MCF 10A (cell line): ENCODE measurements at regions not wholly inside any gene's neighbourhood (a gene's known extent, or its start where the extent isn't known, plus 50 kb on each side); places are given as distances from the start of the nearest gene placed in this dataset.

Experiments
- BruUV-seq: library from RNA; stranded (reverse); fragments of 400-500 nt; replicated peaks from 2 replicates; lab custom pipeline; 2021; lab: Mats Ljungman, UMichigan
- CTCF ChIA-PET: fragments of 300-600 bp; sonication (Branson Sonifier 250); formaldehyde crosslinking; extraction: SDS; loops from one replicate; lab custom pipeline; 2021; ENCODE audit warnings: antibody characterized with exemption, inconsistent platforms; lab: Yijun Ruan, JAX
- POLR2A ChIA-PET: fragments of 300-600, 350-650 bp; sonication (Branson Sonifier 250); formaldehyde crosslinking; extraction: SDS; loops from one replicate; lab custom pipeline; 2020; ENCODE audit warnings: antibody characterized with exemption, inconsistent platforms; lab: Yijun Ruan, JAX
- DNase-seq: peaks from one replicate; pipeline ENCODE4 v3.0.0-alpha.2; 2018; ENCODE audit not compliant: unreplicated experiment
- H3K27ac Mint-ChIP-seq: one replicate; pipeline ENCODE4 v1.8.0; 2022; ENCODE audit warnings: mild to moderate bottlenecking, low read depth, mixed read lengths; ENCODE audit not compliant: unreplicated experiment
- H3K27me3 Mint-ChIP-seq: one replicate; pipeline ENCODE4 v1.8.0; 2022; ENCODE audit warnings: mixed read lengths; ENCODE audit not compliant: insufficient read depth, unreplicated experiment
- H3K36me3 Mint-ChIP-seq: one replicate; pipeline ENCODE4 v1.8.0; 2022; ENCODE audit warnings: mild to moderate bottlenecking, moderate library complexity, mixed read lengths; ENCODE audit not compliant: insufficient read depth, unreplicated experiment
- H3K4me1 Mint-ChIP-seq: one replicate; pipeline ENCODE4 v1.8.0; 2022; ENCODE audit warnings: mixed read lengths; ENCODE audit not compliant: insufficient read depth, unreplicated experiment
- H3K4me3 Mint-ChIP-seq: one replicate; pipeline ENCODE4 v1.8.0; 2022; ENCODE audit warnings: mild to moderate bottlenecking, moderate library complexity, mixed read lengths; ENCODE audit not compliant: unreplicated experiment
- H3K9me3 Mint-ChIP-seq: one replicate; pipeline ENCODE4 v1.8.0; 2022; ENCODE audit warnings: mixed read lengths; ENCODE audit not compliant: unreplicated experiment
- CTCF ChIP-seq: fragments of 200-600 bp; IDR thresholded peaks from one replicate; pipeline ENCODE4 v1.8.0; 2022; ENCODE audit warnings: antibody characterized with exemption, mild to moderate bottlenecking; ENCODE audit not compliant: unreplicated experiment
- intact Hi-C: fragments of 100-400 bp; cut with micrococcal nuclease; formaldehyde crosslinking; loops from 2 replicates; pipeline ENCODE4 v1.14.1; 2022

DNA sequence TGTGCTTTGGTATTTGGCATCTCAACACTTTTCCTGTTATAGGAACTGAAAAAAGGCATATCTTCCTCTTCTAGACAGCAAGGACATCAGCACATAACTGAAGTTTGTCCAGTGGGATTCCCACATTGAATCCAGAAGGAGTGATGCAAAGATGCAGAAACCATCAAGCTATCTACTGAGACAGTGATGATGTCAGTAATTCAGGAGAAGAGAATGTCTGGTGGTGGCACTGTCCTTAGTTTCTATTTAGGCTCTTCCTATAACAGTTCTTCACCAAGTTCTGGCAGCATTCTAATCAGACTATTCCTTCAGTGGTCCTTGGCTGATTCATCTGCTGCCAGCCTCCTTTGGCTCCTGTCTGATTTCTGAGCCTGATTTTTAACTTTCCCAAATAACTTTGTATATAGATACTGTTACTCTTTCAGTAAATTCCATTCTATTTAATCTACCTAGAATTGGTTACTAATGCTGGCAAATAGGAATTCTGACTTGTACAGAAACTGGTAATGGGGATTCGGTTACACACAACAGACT, 56.6 kb upstream of the AGPS start:
- intact Hi-C loops = loop anchor here (1.0 to 10.0 kb wide), 8 partner anchors 39 to 681 kb away; a partner anchor contains a TSS
- no peak overlapping the region for H3K4me3 Mint-ChIP-seq
- ChIA-PET POLR2A (interaction anchor here (0.6 to 4.5 kb wide), 10 partner anchors 14 to 389 kb away, joined by 3 to 52 read pairs (median 5); partner anchors contain the start of gene AGPS), CTCF (interaction anchor here (0.6 to 9.6 kb wide), 35 partner anchors 8 to 470 kb away, joined by 3 to 201 read pairs (median 4); partner anchors contain the start of gene AGPS)
- no peak for TF ChIP-seq CTCF
- BruUV-seq = no TSS peak
- H3K4me1 Mint-ChIP-seq = peaks cover 16% of the 10 kb centered on the region
- no peak for DNase-seq
- peak overlapping the region; percentile 54 for H3K27ac Mint-ChIP-seq
- peaks cover 13% of the 10 kb centered on the region for H3K36me3 Mint-ChIP-seq
- no peaks in the 10 kb centered on the region for H3K9me3 Mint-ChIP-seq
- H3K27me3 Mint-ChIP-seq = no peaks in the 10 kb centered on the region

- peaks cover 8% of the 10 kb centered on the region for H3K4me1 Mint-ChIP-seq
- H3K36me3 Mint-ChIP-seq = peaks cover 4% of the 10 kb centered on the region
- POLR2A ChIA-PET = interaction anchor here (0.7 to 1.6 kb wide), 9 partner anchors 12 to 173 kb away, joined by 3 to 5 read pairs (median 4); partner anchors contain the start of gene AGPS
- CTCF ChIA-PET = interaction anchor here (0.7 to 9.6 kb wide), 8 partner anchors 11 to 821 kb away, joined by 3 to 201 read pairs (median 3); no protein-coding TSS in a partner anchor
- TSS peak; percentile 37 for BruUV-seq
- no peak for TF ChIP-seq CTCF
- peak overlapping the region; percentile 88 for H3K27ac Mint-ChIP-seq
- no peaks in the 10 kb centered on the region for H3K9me3 Mint-ChIP-seq
- intact Hi-C loops = loop anchor here (5.0 to 10.0 kb wide), 3 partner anchors 41 to 683 kb away; a partner anchor contains a TSS
- peak; percentile 56 for DNase-seq
- no peaks in the 10 kb centered on the region for H3K27me3 Mint-ChIP-seq
- H3K4me3 Mint-ChIP-seq = no peak overlapping the region
These were observed 54.3 kb upstream of the AGPS start for GRCh38 chr2:177338177-177338721.

DNA sequence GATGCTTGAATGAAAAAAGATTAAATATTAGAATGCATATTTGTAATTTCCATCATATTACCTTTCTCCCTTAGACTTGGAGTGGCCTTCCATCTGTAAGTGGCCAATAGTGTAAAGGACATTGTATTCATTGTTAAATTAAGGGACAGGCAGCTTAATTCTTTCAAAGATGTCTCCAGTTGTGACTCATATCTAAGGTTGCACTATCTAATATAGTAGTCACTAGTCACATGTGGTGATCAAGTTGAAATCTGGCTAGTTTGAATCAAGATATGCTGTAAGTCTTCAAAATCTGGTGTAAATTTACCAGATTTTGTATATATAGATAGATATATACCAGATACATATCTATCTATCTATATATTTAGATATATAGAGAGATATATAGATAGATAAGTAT, 52.4 kb upstream of the AGPS start:
- intact Hi-C loops = no loop called here
- TF ChIP-seq CTCF = no peak
- CTCF ChIA-PET = interaction anchor here (2.0 to 9.6 kb wide), 2 partner anchors 9 to 76 kb away, joined by 6 to 201 read pairs; no protein-coding TSS in a partner anchor

DNA sequence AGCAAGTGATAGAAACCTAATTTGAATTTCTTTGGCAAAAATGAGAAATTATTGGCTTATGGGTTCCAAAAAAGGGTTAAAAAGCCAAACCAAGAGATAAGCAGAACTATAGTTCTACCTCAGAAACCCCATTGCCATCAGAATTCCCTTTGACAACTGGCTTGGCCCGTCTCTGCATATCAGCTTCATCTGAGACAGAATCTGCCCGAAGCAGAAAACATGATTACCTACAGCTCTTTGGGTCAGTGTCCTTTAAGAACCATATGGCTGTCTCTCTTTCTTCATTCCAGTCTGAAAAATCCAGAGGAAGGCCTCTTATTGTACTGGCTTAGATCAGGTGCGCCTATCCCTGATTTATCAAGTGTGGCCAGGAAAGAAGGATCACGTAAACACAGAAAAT, 49.8 kb upstream of the AGPS start:
- H3K27ac Mint-ChIP-seq = no peak overlapping the region
- no TSS peak for BruUV-seq
- H3K4me3 Mint-ChIP-seq = no peak overlapping the region
- intact Hi-C loops = no loop called here
- H3K4me1 Mint-ChIP-seq = peaks cover 8% of the 10 kb centered on the region
- no peak for DNase-seq
- H3K36me3 Mint-ChIP-seq = no peaks in the 10 kb centered on the region
- POLR2A ChIA-PET = interaction anchor here (1.0 to 1.3 kb wide), 2 partner anchors 49 to 79 kb away, joined by 3 to 4 read pairs; no protein-coding TSS in a partner anchor
- H3K27me3 Mint-ChIP-seq = no peaks in the 10 kb centered on the region
- CTCF ChIA-PET = interaction anchor here (0.9 to 1.1 kb wide), 2 partner anchors 9 to 421 kb away, joined by 3 to 5 read pairs; no protein-coding TSS in a partner anchor
- TF ChIP-seq CTCF = no peak
- H3K9me3 Mint-ChIP-seq = no peaks in the 10 kb centered on the region

More for the DNA sequence above, 52.4 kb upstream of the AGPS start:
- peaks cover 8% of the 10 kb centered on the region for H3K4me1 Mint-ChIP-seq
- BruUV-seq = no TSS peak
- no peaks in the 10 kb centered on the region for H3K27me3 Mint-ChIP-seq
- no peaks in the 10 kb centered on the region for H3K36me3 Mint-ChIP-seq
- no peaks in the 10 kb centered on the region for H3K9me3 Mint-ChIP-seq
- no peak overlapping the region for H3K4me3 Mint-ChIP-seq
- no peak for DNase-seq
- POLR2A ChIA-PET = no interaction called here
- no peak overlapping the region for H3K27ac Mint-ChIP-seq
